WTC11 (cell line): ENCODE measurements at regions not wholly inside any gene's neighbourhood (a gene's known extent, or its start where the extent isn't known, plus 50 kb on each side); places are given as distances from the start of the nearest gene placed in this dataset.

Source experiments
- ATAC-seq: fragments of 200-7000 bp; cut with Tn5 transposase; 2 replicates; pipeline ENCODE4 v1.10.0; 2021; ENCODE audit warnings: mild to moderate bottlenecking, moderate library complexity
- CTCF ChIA-PET: fragments of 300-600 bp; sonication (Branson Sonifier 250); formaldehyde crosslinking; loops from one replicate; lab custom pipeline; 2021; ENCODE audit warnings: antibody characterized with exemption; lab: Charles Lee
- POLR2A ChIA-PET: fragments of 350-600 bp; sonication (Branson Sonifier 250); formaldehyde crosslinking; loops from one replicate; lab custom pipeline; 2021; ENCODE audit warnings: antibody characterized with exemption; lab: Charles Lee
- DNase-seq: peaks from one replicate; pipeline ENCODE4 v3.0.0; 2021; ENCODE audit warnings: low spot score
- H3K27ac Mint-ChIP-seq: 2 replicates; pipeline ENCODE4 v1.8.0; 2021; ENCODE audit warnings: mixed read lengths
- H3K27me3 Mint-ChIP-seq: 2 replicates; pipeline ENCODE4 v1.8.0; 2021; ENCODE audit warnings: low read depth, mild to moderate bottlenecking, moderate library complexity, mixed read lengths
- H3K36me3 Mint-ChIP-seq: 2 replicates; pipeline ENCODE4 v1.8.0; 2021; ENCODE audit warnings: mixed read lengths
- H3K4me1 Mint-ChIP-seq: 2 replicates; pipeline ENCODE4 v1.8.0; 2022; ENCODE audit warnings: mixed read lengths
- H3K4me3 Mint-ChIP-seq: 2 replicates; pipeline ENCODE4 v1.8.0; 2021; ENCODE audit warnings: mild to moderate bottlenecking, moderate library complexity, mixed read lengths
- H3K9me3 Mint-ChIP-seq: 2 replicates; pipeline ENCODE4 v1.8.0; 2021; ENCODE audit warnings: mixed read lengths
- CBFB ChIP-seq: sonication (generic); formaldehyde crosslinking; IDR thresholded peaks from 2 replicates; pipeline ENCODE4 v1.8.1; 2022; ENCODE audit warnings: mild to moderate bottlenecking, low read depth, missing genetic modification reagents
- E2F1 ChIP-seq: sonication (generic); formaldehyde crosslinking; IDR thresholded peaks from 2 replicates; pipeline ENCODE4 v1.8.0; 2022; ENCODE audit warnings: mild to moderate bottlenecking, missing genetic modification reagents
- ESRRA ChIP-seq: sonication (generic); formaldehyde crosslinking; IDR thresholded peaks from 2 replicates; pipeline ENCODE4 v1.8.1; 2022; ENCODE audit warnings: mild to moderate bottlenecking, missing genetic modification reagents, borderline replicate concordance
- FOXK1 ChIP-seq: sonication (generic); formaldehyde crosslinking; IDR thresholded peaks from 2 replicates; pipeline ENCODE4 v1.8.0; 2022; ENCODE audit warnings: mild to moderate bottlenecking, moderate library complexity, missing genetic modification reagents
- FOXP4 ChIP-seq: sonication (generic); formaldehyde crosslinking; IDR thresholded peaks from 2 replicates; pipeline ENCODE4 v1.8.0; 2022; ENCODE audit warnings: mild to moderate bottlenecking, missing genetic modification reagents
- GABPB1 ChIP-seq: sonication (generic); formaldehyde crosslinking; IDR thresholded peaks from 2 replicates; pipeline ENCODE4 v1.8.1; 2023; ENCODE audit warnings: mild to moderate bottlenecking, missing genetic modification reagents
- GRHL2 ChIP-seq: fragments of 250-450 bp; sonication (Bioruptor Pico); IDR thresholded peaks from 2 replicates; pipeline ENCODE4 v1.8.0; 2022; ENCODE audit warnings: mild to moderate bottlenecking, moderate library complexity; ENCODE audit not compliant: insufficient replicate concordance, severe bottlenecking
- HMGA2 ChIP-seq: fragments of 250-450 bp; sonication (Bioruptor Pico); IDR thresholded peaks from 2 replicates; pipeline ENCODE4 v1.4.0; 2021; ENCODE audit warnings: mild to moderate bottlenecking, moderate library complexity
- JAZF1 ChIP-seq: fragments of 250-450 bp; sonication (Bioruptor Pico); IDR thresholded peaks from 2 replicates; pipeline ENCODE4 v1.9.0; 2021; ENCODE audit warnings: moderate library complexity, mild to moderate bottlenecking, inconsistent platforms
- MXD4 ChIP-seq: fragments of 250-450 bp; sonication (Bioruptor Pico); IDR thresholded peaks from 2 replicates; pipeline ENCODE4 v1.8.0; 2021; ENCODE audit warnings: mild to moderate bottlenecking, moderate library complexity, borderline replicate concordance
- MYBL2 ChIP-seq: sonication (generic); formaldehyde crosslinking; IDR thresholded peaks from 2 replicates; pipeline ENCODE4 v1.8.1; 2023; ENCODE audit warnings: mild to moderate bottlenecking, moderate library complexity, missing genetic modification reagents
- NFATC4 ChIP-seq: fragments of 250-450 bp; sonication (Bioruptor Pico); IDR thresholded peaks from 2 replicates; pipeline ENCODE4 v1.9.0; 2021; ENCODE audit warnings: mild to moderate bottlenecking
- OVOL2 ChIP-seq: fragments of 250-450 bp; sonication (Bioruptor Pico); IDR thresholded peaks from 2 replicates; pipeline ENCODE4 v1.9.0; 2021; ENCODE audit warnings: mild to moderate bottlenecking, borderline replicate concordance
- SP1 ChIP-seq: sonication (generic); formaldehyde crosslinking; conservative IDR thresholded peaks from 2 replicates; pipeline ENCODE4 v1.8.1; 2022; ENCODE audit warnings: missing genetic modification reagents
- TEAD4 ChIP-seq: sonication (generic); formaldehyde crosslinking; IDR thresholded peaks from 2 replicates; pipeline ENCODE4 v1.8.0; 2022; ENCODE audit warnings: mild to moderate bottlenecking, missing genetic modification reagents
- TP53 ChIP-seq: sonication (generic); formaldehyde crosslinking; IDR thresholded peaks from 2 replicates; pipeline ENCODE4 v1.8.1; 2023; ENCODE audit warnings: mild to moderate bottlenecking, missing genetic modification reagents
- USF1 ChIP-seq: sonication (generic); formaldehyde crosslinking; IDR thresholded peaks from 2 replicates; pipeline ENCODE4 v1.8.0; 2022; ENCODE audit warnings: mild to moderate bottlenecking, missing genetic modification reagents
- ZBTB21 ChIP-seq: sonication (generic); formaldehyde crosslinking; IDR thresholded peaks from 2 replicates; pipeline ENCODE4 v1.8.1; 2023; ENCODE audit warnings: mild to moderate bottlenecking, missing genetic modification reagents, borderline replicate concordance
- ZNF232 ChIP-seq: sonication (generic); formaldehyde crosslinking; IDR thresholded peaks from 2 replicates; pipeline ENCODE4 v1.8.0; 2022; ENCODE audit warnings: mild to moderate bottlenecking, missing genetic modification reagents
- ZNF263 ChIP-seq: sonication (generic); formaldehyde crosslinking; IDR thresholded peaks from 2 replicates; pipeline ENCODE4 v1.8.1; 2022; ENCODE audit warnings: low read depth, mild to moderate bottlenecking, moderate library complexity, missing genetic modification reagents
- ZNF423 ChIP-seq: fragments of 250-450 bp; sonication (Bioruptor Pico); IDR thresholded peaks from 2 replicates; pipeline ENCODE4 v2.1.2; 2022; ENCODE audit warnings: mild to moderate bottlenecking, moderate library complexity
- ZNF671 ChIP-seq: fragments of 250-450 bp; sonication (Bioruptor Pico); IDR thresholded peaks from 2 replicates; pipeline ENCODE4 v1.8.0; 2021; ENCODE audit warnings: mild to moderate bottlenecking
- TF ChIP-seq, protein P1 (sequence below): sonication (generic); formaldehyde crosslinking; IDR thresholded peaks from 2 replicates; pipeline ENCODE4 v1.8.0; 2022; ENCODE audit warnings: mild to moderate bottlenecking, missing genetic modification reagents
- TF ChIP-seq, protein P2 (sequence below): sonication (generic); formaldehyde crosslinking; IDR thresholded peaks from 2 replicates; pipeline ENCODE4 v1.8.1; 2023; ENCODE audit warnings: mild to moderate bottlenecking, missing genetic modification reagents
- TF ChIP-seq, protein P3 (sequence below): fragments of 250-450 bp; sonication (Bioruptor Pico); IDR thresholded peaks from 2 replicates; pipeline ENCODE4 v1.8.0; 2021; ENCODE audit warnings: mild to moderate bottlenecking
- TF ChIP-seq, protein P4 (sequence below): sonication (generic); formaldehyde crosslinking; conservative IDR thresholded peaks from 2 replicates; pipeline ENCODE4 v1.8.1; 2023; ENCODE audit warnings: mild to moderate bottlenecking, low read depth, missing genetic modification reagents, moderate library complexity

- TF ChIP-seq USF1 (CRISPR knock-in tag) (no peak), GABPB1 (CRISPR knock-in tag) (no peak), OVOL2 (no peak), GRHL2 (no peak)
Observed at GRCh38 chr6:18584372-18584771, 197.2 kb downstream of the RNF144B start (continued).

DNA sequence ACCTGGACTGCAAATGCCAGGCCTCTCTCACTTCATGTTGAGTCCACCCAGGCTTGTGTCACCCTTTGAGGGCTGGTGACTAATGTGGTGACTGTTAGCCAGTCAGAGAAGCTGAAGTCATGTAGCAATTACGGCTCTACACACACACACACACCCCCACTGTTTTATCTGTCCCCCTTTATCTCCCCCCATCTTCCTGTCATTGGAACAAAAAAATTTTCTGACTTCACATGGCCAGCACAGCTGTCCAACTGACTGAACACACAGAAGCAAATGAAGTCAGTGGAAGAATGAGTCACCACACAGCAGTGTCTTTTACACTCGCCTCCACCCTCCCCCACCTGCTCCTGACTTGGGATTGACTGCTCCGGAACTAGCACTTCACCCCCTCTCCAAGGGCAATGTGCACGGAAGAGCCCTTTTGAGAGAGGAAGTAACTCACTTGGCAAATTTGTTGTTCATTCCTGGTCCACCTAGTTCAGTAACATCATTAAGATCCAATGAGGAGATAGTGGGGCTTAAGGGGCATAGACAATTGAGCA, 198.0 kb downstream of the RNF144B start:
- no peaks in the 10 kb centered on the region for H3K36me3 Mint-ChIP-seq
- H3K27me3 Mint-ChIP-seq = no peaks in the 10 kb centered on the region
- ChIA-PET CTCF (no interaction called here), POLR2A (no interaction called here)
- no peaks in the 10 kb centered on the region for H3K9me3 Mint-ChIP-seq
- peaks cover 4% of the 10 kb centered on the region for H3K4me1 Mint-ChIP-seq
- ATAC-seq = no peak; the same call in 1 of the 2 replicates
- TF ChIP-seq ZNF232 (CRISPR knock-in tag) (no peak), MYBL2 (CRISPR knock-in tag) (no peak), ZNF263 (CRISPR knock-in tag) (no peak), TEAD4 (CRISPR knock-in tag) (no peak), USF1 (CRISPR knock-in tag) (no peak), ZNF423 (CRISPR knock-in tag) (no peak), HMGA2 (no peak), ZBTB21 (no peak)
- TF ChIP-seq, protein P1, sequence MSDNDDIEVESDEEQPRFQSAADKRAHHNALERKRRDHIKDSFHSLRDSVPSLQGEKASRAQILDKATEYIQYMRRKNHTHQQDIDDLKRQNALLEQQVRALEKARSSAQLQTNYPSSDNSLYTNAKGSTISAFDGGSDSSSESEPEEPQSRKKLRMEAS (CRISPR knock-in tag) = no peak
- TF ChIP-seq, protein P2, sequence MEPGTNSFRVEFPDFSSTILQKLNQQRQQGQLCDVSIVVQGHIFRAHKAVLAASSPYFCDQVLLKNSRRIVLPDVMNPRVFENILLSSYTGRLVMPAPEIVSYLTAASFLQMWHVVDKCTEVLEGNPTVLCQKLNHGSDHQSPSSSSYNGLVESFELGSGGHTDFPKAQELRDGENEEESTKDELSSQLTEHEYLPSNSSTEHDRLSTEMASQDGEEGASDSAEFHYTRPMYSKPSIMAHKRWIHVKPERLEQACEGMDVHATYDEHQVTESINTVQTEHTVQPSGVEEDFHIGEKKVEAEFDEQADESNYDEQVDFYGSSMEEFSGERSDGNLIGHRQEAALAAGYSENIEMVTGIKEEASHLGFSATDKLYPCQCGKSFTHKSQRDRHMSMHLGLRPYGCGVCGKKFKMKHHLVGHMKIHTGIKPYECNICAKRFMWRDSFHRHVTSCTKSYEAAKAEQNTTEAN = no peak
- no peak for DNase-seq
- H3K27ac Mint-ChIP-seq = no peak overlapping the region
- no peak overlapping the region for H3K4me3 Mint-ChIP-seq

DNA sequence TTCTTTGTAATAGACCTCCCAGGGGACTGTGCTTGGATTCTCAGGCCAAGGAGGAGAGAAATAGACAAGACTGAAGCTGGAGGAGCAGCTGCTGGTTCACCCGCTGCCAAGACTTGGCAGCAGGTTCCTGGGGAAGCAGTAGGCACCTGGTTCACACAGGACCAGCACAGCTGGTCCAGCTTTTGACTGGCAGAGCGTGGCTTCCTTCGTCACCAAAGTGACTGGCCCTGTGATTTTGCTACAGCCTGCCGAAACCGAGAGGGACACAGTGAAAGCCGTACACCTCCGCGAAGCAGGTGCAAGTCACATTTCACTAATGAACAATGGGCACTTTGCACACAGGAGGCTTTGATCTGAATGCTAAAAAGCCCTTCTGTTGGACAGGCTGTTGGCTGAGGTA, 199.0 kb downstream of the RNF144B start:
- H3K36me3 Mint-ChIP-seq = no peaks in the 10 kb centered on the region
- no peak overlapping the region for H3K27ac Mint-ChIP-seq
- H3K4me1 Mint-ChIP-seq = peaks cover 4% of the 10 kb centered on the region
- POLR2A ChIA-PET = interaction anchor here (0.6 kb wide), 1 partner anchor 1466 kb away, joined by 3 read pairs; no protein-coding TSS in a partner anchor
- no peaks in the 10 kb centered on the region for H3K27me3 Mint-ChIP-seq
- H3K9me3 Mint-ChIP-seq = no peaks in the 10 kb centered on the region
- CTCF ChIA-PET = no interaction called here
- ATAC-seq (no peak), DNase-seq (no peak)
- H3K4me3 Mint-ChIP-seq = no peak overlapping the region
- TF ChIP-seq ZNF263 (CRISPR knock-in tag) = no peak
- TF ChIP-seq E2F1 (CRISPR knock-in tag) = no peak
- TF ChIP-seq TP53 (CRISPR knock-in tag) = no peak
- no peak for TF ChIP-seq NFATC4
- TF ChIP-seq ESRRA = no peak
- no peak for TF ChIP-seq CBFB (CRISPR knock-in tag)
- no peak for TF ChIP-seq ZNF671 (CRISPR knock-in tag)
- TF ChIP-seq MYBL2 (CRISPR knock-in tag) = no peak
- no peak for TF ChIP-seq SP1 (CRISPR knock-in tag)
- TF ChIP-seq, protein P3, sequence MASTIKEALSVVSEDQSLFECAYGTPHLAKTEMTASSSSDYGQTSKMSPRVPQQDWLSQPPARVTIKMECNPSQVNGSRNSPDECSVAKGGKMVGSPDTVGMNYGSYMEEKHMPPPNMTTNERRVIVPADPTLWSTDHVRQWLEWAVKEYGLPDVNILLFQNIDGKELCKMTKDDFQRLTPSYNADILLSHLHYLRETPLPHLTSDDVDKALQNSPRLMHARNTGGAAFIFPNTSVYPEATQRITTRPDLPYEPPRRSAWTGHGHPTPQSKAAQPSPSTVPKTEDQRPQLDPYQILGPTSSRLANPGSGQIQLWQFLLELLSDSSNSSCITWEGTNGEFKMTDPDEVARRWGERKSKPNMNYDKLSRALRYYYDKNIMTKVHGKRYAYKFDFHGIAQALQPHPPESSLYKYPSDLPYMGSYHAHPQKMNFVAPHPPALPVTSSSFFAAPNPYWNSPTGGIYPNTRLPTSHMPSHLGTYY (CRISPR knock-in tag) = no peak
- TF ChIP-seq FOXK1 (CRISPR knock-in tag) = no peak
- no peak for TF ChIP-seq FOXP4 (CRISPR knock-in tag)
- TF ChIP-seq MXD4 (CRISPR knock-in tag) = no peak
- TF ChIP-seq, protein P4, sequence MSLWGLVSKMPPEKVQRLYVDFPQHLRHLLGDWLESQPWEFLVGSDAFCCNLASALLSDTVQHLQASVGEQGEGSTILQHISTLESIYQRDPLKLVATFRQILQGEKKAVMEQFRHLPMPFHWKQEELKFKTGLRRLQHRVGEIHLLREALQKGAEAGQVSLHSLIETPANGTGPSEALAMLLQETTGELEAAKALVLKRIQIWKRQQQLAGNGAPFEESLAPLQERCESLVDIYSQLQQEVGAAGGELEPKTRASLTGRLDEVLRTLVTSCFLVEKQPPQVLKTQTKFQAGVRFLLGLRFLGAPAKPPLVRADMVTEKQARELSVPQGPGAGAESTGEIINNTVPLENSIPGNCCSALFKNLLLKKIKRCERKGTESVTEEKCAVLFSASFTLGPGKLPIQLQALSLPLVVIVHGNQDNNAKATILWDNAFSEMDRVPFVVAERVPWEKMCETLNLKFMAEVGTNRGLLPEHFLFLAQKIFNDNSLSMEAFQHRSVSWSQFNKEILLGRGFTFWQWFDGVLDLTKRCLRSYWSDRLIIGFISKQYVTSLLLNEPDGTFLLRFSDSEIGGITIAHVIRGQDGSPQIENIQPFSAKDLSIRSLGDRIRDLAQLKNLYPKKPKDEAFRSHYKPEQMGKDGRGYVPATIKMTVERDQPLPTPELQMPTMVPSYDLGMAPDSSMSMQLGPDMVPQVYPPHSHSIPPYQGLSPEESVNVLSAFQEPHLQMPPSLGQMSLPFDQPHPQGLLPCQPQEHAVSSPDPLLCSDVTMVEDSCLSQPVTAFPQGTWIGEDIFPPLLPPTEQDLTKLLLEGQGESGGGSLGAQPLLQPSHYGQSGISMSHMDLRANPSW (CRISPR knock-in tag) = no peak
- TF ChIP-seq JAZF1 = no peak
